GM13977 (cell line): ENCODE measurements at regions not wholly inside any gene's neighbourhood (a gene's known extent, or its start where the extent isn't known, plus 50 kb on each side); places are given as distances from the start of the nearest gene placed in this dataset.

ENCODE experiments used
- DNase-seq: peaks from one replicate; pipeline ENCODE4 v3.0.0; 2012; ENCODE audit warnings: low spot score
- CTCF ChIP-seq: IDR thresholded peaks from 2 replicates; pipeline ENCODE4 v1.5.1; 2012; ENCODE audit warnings: mild to moderate bottlenecking, control low read depth; ENCODE audit not compliant: insufficient read depth; ENCODE audit errors: extremely low read depth, missing control alignments
- in situ Hi-C: fragments of 300-500 bp; cut with MboI; formaldehyde crosslinking; loops from one replicate; pipeline ENCODE4 v1.12.0; 2022; ENCODE audit warnings: low sequenced_read_pairs, low pct_unique_long_range_greater_than_20kb, mixed read lengths, inconsistent platforms; ENCODE audit not compliant: unreplicated experiment

GRCh38 chr19:27892500-27892899, 1320.5 kb downstream of the UQCRFS1 start:
- no peak for DNase-seq
- in situ Hi-C loops: no loop called here
- no peak for TF ChIP-seq CTCF

- DNase-seq: no peak
- TF ChIP-seq CTCF: no peak
- in situ Hi-C loops: no loop called here
Measured at GRCh38 chr19:27891411-27891810, 1321.5 kb downstream of the UQCRFS1 start.

- no peak for TF ChIP-seq CTCF
- DNase-seq: no peak
- in situ Hi-C loops: no loop called here
Measured at GRCh38 chr19:27890696-27891095, 1322.3 kb downstream of the UQCRFS1 start.

- no peak for DNase-seq
- TF ChIP-seq CTCF: no peak
- in situ Hi-C loops: no loop called here
Measured at GRCh38 chr19:27890206-27890605, 1322.7 kb downstream of the UQCRFS1 start.

- in situ Hi-C loops: no loop called here
- no peak for TF ChIP-seq CTCF
- DNase-seq: no peak
Measured at GRCh38 chr19:27889156-27889555, 1323.8 kb downstream of the UQCRFS1 start.

- DNase-seq: no peak
- in situ Hi-C loops: no loop called here
- TF ChIP-seq CTCF: no peak
Measured at GRCh38 chr19:27887946-27888345, 1325.0 kb downstream of the UQCRFS1 start.

GRCh38 chr19:27885359-27885758, 1327.6 kb downstream of the UQCRFS1 start:
- no peak for DNase-seq
- in situ Hi-C loops: no loop called here
- no peak for TF ChIP-seq CTCF
